Activated CD8-positive, alpha-beta memory T cell treated with anti-CD3 and anti-CD28 coated beads, Interleukin-2, amount 10 ng/mL, durations not matched to agents 7 days and 5 days (primary cell): ENCODE measurements at regions not wholly inside any gene's neighbourhood (a gene's known extent, or its start where the extent isn't known, plus 50 kb on each side); places are given as distances from the start of the nearest gene placed in this dataset.

Source experiments
- ATAC-seq: fragments of 150-1000 bp; cut with Tn5 transposase; one replicate; pipeline ENCODE4 v1.10.0; 2021; ENCODE audit warnings: moderate library complexity
- CTCF ChIA-PET: fragments of 350-600 bp; sonication (Branson Sonifier 250); formaldehyde crosslinking; loops from one replicate; lab custom pipeline; 2021; ENCODE audit warnings: antibody characterized with exemption; lab: Charles Lee
- DNase-seq: peaks from one replicate; pipeline ENCODE4 v3.0.0-alpha.2; 2020
- H3K27ac Mint-ChIP-seq: one replicate; pipeline ENCODE4 v1.8.0; 2021; ENCODE audit warnings: mild to moderate bottlenecking, mixed read lengths
- H3K27me3 Mint-ChIP-seq: one replicate; pipeline ENCODE4 v1.8.0; 2021; ENCODE audit warnings: mixed read lengths
- H3K36me3 Mint-ChIP-seq: one replicate; pipeline ENCODE4 v1.8.0; 2021; ENCODE audit warnings: mild to moderate bottlenecking, mixed read lengths
- H3K4me1 Mint-ChIP-seq: one replicate; pipeline ENCODE4 v1.8.0; 2021; ENCODE audit warnings: mixed read lengths
- H3K4me3 Mint-ChIP-seq: one replicate; pipeline ENCODE4 v1.8.0; 2021; ENCODE audit warnings: mild to moderate bottlenecking, moderate library complexity, mixed read lengths
- H3K9me3 Mint-ChIP-seq: one replicate; pipeline ENCODE4 v1.8.0; 2022; ENCODE audit warnings: low read depth, mixed read lengths

- H3K36me3 Mint-ChIP-seq = no peaks in the 10 kb centered on the region
- CTCF ChIA-PET = no interaction called here
- no peaks in the 10 kb centered on the region for H3K9me3 Mint-ChIP-seq
- H3K27me3 Mint-ChIP-seq = no peaks in the 10 kb centered on the region
- H3K4me3 Mint-ChIP-seq = no peak overlapping the region
- no peaks in the 10 kb centered on the region for H3K4me1 Mint-ChIP-seq
- no peak overlapping the region for H3K27ac Mint-ChIP-seq
- ATAC-seq (no peak), DNase-seq (no peak)
Observed at GRCh38 chr14:53824061-53824460, 132.6 kb downstream of the BMP4 start.

DNA sequence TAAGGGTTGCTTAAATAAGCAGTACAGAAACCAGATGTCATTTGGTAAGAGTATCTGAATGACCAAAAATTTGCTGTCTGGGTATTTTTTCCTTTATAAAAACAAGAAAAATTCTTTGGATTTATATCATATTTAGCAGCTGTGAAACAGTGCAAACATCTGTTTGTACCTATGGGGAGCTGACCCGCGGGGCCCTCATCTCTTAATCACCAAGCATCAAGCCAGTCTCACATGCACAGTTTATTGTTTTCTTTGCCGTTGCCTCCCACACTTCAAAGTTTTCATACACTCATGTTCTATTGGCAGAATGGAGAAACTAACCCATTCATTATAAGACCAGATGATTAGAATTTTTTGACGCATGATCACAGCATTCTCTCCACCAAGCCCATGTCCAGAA lies 142.2 kb downstream of the BMP4 start:
- CTCF ChIA-PET = no interaction called here
- Mint-ChIP-seq H3K4me3 (no peak overlapping the region), H3K9me3 (peaks cover 4% of the 10 kb centered on the region), H3K27me3 (no peaks in the 10 kb centered on the region), H3K27ac (no peak overlapping the region), H3K4me1 (no peaks in the 10 kb centered on the region), H3K36me3 (no peaks in the 10 kb centered on the region)
- ATAC-seq (no peak), DNase-seq (no peak)

DNA sequence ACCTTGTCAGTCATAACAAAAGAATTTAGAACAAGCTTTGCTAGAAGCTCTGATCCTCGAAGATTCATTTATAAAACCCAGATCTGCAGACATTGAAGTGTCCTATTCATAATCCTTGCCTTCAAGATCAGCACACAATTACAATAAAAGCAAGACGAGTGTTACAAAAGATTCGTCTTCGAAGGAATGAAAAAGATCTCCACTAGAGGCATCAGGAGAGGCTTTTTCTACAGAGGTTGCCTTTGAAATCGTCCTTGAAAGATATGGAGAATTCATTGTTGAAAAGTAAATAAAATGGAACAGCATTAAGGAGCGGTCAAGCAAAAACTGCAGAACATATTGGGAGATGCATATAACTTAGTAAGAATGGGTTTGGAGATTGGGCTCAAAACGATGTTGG lies 146.4 kb downstream of the BMP4 start:
- no peak for DNase-seq
- Mint-ChIP-seq H3K9me3 (peaks cover 4% of the 10 kb centered on the region), H3K27me3 (no peaks in the 10 kb centered on the region), H3K4me1 (no peaks in the 10 kb centered on the region), H3K4me3 (no peak overlapping the region), H3K36me3 (no peaks in the 10 kb centered on the region), H3K27ac (no peak overlapping the region)
- CTCF ChIA-PET = no interaction called here
- no peak for ATAC-seq

DNA sequence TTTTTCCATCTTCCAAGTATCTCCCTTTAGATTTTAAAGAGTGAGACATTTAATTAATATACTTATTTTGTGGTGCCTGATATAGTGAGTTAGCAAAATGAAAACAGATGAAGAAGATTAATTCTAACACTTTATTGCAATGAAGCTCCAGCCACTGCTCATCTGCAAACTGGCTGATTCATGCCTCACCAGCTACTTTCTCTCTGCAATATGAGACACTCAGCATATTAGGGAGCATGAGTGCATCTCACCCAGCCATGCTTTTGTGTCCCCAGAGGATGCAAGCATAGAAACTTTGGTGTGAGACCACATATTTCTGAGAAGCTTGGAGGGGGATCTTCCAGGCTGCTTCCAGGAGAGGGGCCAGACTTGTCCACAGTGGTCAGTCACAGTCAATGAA lies 148.6 kb downstream of the BMP4 start:
- Mint-ChIP-seq H3K4me3 (no peak overlapping the region), H3K9me3 (peaks cover 4% of the 10 kb centered on the region), H3K27me3 (no peaks in the 10 kb centered on the region), H3K4me1 (no peaks in the 10 kb centered on the region), H3K36me3 (no peaks in the 10 kb centered on the region), H3K27ac (no peak overlapping the region)
- CTCF ChIA-PET = no interaction called here
- ATAC-seq = no peak
- DNase-seq = no peak

DNA sequence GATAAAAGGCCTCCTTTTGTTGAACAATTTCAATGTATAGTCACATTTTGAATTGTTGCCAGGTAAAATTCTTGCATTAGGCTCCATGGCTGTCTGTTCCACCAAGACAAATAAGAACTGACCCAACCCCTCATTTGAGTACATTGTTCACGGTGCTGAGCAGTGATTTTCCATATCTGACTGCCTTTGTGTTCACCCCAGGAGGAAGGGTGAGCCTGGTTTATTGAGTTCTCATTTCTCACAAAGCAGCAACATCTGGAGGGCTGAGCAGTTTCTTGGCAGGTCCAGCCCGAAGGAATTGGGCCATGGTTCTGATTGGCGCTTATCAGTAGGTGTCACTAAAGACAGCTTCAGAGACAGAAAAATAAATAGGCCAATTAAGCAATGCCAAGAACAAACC lies 149.1 kb downstream of the BMP4 start:
- ATAC-seq = no peak
- Mint-ChIP-seq H3K4me1 (no peaks in the 10 kb centered on the region), H3K27ac (no peak overlapping the region), H3K36me3 (no peaks in the 10 kb centered on the region), H3K4me3 (no peak overlapping the region), H3K9me3 (peaks cover 4% of the 10 kb centered on the region), H3K27me3 (no peaks in the 10 kb centered on the region)
- no peak for DNase-seq
- CTCF ChIA-PET = no interaction called here

DNA sequence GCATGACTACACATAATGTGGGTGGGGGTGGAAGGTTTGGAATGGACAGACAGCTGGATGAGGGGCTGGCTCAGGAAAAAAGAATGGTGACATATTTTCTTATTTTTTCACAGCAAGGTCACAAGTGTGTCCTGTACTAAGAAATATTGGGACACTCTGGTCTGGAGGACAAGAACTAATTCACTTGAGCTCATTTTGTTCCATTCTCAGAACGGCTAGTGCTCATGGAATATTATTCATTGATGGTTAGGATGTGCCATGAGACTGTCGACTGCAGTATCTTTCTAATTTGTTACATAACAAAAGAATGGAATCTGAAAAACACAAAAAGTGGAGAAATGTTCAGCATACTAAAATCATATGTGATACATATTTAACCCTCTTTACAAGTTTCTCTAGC lies 149.5 kb downstream of the BMP4 start:
- Mint-ChIP-seq H3K9me3 (peaks cover 4% of the 10 kb centered on the region), H3K27me3 (no peaks in the 10 kb centered on the region)
- CTCF ChIA-PET = no interaction called here

DNA sequence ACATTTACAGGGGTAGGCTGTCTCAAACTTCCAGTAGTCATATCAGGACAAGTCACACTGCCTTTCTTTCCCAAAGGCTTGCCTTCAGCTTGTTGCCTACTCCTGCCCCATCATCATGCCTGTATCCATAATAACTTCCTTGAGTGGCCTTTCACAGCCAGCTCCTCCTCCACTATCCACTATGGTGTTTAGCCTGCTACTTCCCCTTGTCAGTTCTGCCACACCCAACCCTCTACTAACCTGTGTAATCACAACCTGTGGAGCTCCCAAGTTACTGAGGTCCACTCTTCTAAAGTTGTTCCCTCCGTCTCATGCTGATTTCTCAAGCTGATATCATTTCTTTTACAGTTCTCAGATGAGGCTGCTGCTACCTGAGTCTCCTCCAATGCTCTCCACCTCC lies 159.9 kb downstream of the BMP4 start:
- no peaks in the 10 kb centered on the region for H3K4me1 Mint-ChIP-seq

More for the DNA sequence above, 149.5 kb downstream of the BMP4 start:
- DNase-seq (no peak), ATAC-seq (no peak)
- H3K4me3 Mint-ChIP-seq = no peak overlapping the region
- no peak overlapping the region for H3K27ac Mint-ChIP-seq
- no peaks in the 10 kb centered on the region for H3K4me1 Mint-ChIP-seq
- H3K36me3 Mint-ChIP-seq = no peaks in the 10 kb centered on the region

GRCh38 chr14:53793790-53794505 lies 162.7 kb downstream of the BMP4 start:
- Mint-ChIP-seq H3K27me3 (no peaks in the 10 kb centered on the region), H3K36me3 (no peaks in the 10 kb centered on the region), H3K27ac (no peak overlapping the region), H3K9me3 (no peaks in the 10 kb centered on the region), H3K4me3 (no peak overlapping the region), H3K4me1 (no peaks in the 10 kb centered on the region)
- no peak for ATAC-seq
- CTCF ChIA-PET = no interaction called here
- no peak for DNase-seq

More for the DNA sequence above, 159.9 kb downstream of the BMP4 start:
- DNase-seq = no peak
- H3K9me3 Mint-ChIP-seq = peaks cover 3% of the 10 kb centered on the region
- no peaks in the 10 kb centered on the region for H3K27me3 Mint-ChIP-seq
- H3K27ac Mint-ChIP-seq = no peak overlapping the region
- H3K4me3 Mint-ChIP-seq = no peak overlapping the region
- no peaks in the 10 kb centered on the region for H3K36me3 Mint-ChIP-seq
- CTCF ChIA-PET = no interaction called here
- ATAC-seq = no peak

GRCh38 chr14:53792909-53793308 lies 163.7 kb downstream of the BMP4 start:
- ATAC-seq = no peak
- no peak overlapping the region for H3K27ac Mint-ChIP-seq
- H3K4me1 Mint-ChIP-seq = no peaks in the 10 kb centered on the region
- no peaks in the 10 kb centered on the region for H3K27me3 Mint-ChIP-seq
- H3K36me3 Mint-ChIP-seq = no peaks in the 10 kb centered on the region
- no peak overlapping the region for H3K4me3 Mint-ChIP-seq
- CTCF ChIA-PET = no interaction called here
- DNase-seq = no peak
- H3K9me3 Mint-ChIP-seq = no peaks in the 10 kb centered on the region

- H3K36me3 Mint-ChIP-seq = no peaks in the 10 kb centered on the region
- ATAC-seq (no peak), DNase-seq (no peak)
- H3K27me3 Mint-ChIP-seq = no peaks in the 10 kb centered on the region
- no peak overlapping the region for H3K4me3 Mint-ChIP-seq
- H3K4me1 Mint-ChIP-seq = no peaks in the 10 kb centered on the region
- H3K9me3 Mint-ChIP-seq = no peaks in the 10 kb centered on the region
- CTCF ChIA-PET = no interaction called here
- no peak overlapping the region for H3K27ac Mint-ChIP-seq
Observed at GRCh38 chr14:53790731-53791500, 165.7 kb downstream of the BMP4 start.

GRCh38 chr14:53788566-53788965 lies 168.1 kb downstream of the BMP4 start:
- Mint-ChIP-seq H3K27ac (no peak overlapping the region), H3K27me3 (no peaks in the 10 kb centered on the region), H3K4me3 (no peak overlapping the region), H3K4me1 (no peaks in the 10 kb centered on the region), H3K9me3 (peaks cover 2% of the 10 kb centered on the region), H3K36me3 (no peaks in the 10 kb centered on the region)
- CTCF ChIA-PET = no interaction called here
- ATAC-seq = no peak
- DNase-seq = no peak

DNA sequence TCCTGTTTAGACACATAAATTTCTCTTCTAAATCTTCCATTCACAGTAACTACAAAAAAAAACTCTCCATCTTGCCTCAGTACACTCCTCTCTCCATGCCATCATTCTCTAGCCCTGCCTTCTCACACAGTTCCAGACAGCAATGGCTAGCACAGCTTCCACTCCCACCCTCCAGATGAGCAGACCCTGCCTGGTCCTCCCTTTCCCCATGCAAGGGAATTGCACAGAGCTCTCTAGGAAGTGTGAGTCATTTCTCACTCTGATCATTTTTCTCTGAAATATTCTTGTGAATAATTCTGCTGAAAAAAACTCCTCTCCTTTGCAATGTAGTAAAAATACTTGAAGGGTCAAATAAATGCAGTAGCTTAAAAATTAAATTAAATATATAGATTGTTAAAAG lies 170.6 kb downstream of the BMP4 start:
- Mint-ChIP-seq H3K36me3 (no peaks in the 10 kb centered on the region), H3K9me3 (peaks cover 5% of the 10 kb centered on the region), H3K4me1 (no peaks in the 10 kb centered on the region), H3K27ac (no peak overlapping the region), H3K27me3 (no peaks in the 10 kb centered on the region), H3K4me3 (no peak overlapping the region)
- no peak for ATAC-seq
- CTCF ChIA-PET = no interaction called here
- DNase-seq = no peak

- H3K4me3 Mint-ChIP-seq = no peak overlapping the region
- no peak for ATAC-seq
- H3K36me3 Mint-ChIP-seq = no peaks in the 10 kb centered on the region
- no peak for DNase-seq
- H3K9me3 Mint-ChIP-seq = peaks cover 5% of the 10 kb centered on the region
- H3K27me3 Mint-ChIP-seq = no peaks in the 10 kb centered on the region
- H3K4me1 Mint-ChIP-seq = no peaks in the 10 kb centered on the region
- H3K27ac Mint-ChIP-seq = no peak overlapping the region
- CTCF ChIA-PET = no interaction called here
Observed at GRCh38 chr14:53784688-53785087, 171.9 kb downstream of the BMP4 start.

DNA sequence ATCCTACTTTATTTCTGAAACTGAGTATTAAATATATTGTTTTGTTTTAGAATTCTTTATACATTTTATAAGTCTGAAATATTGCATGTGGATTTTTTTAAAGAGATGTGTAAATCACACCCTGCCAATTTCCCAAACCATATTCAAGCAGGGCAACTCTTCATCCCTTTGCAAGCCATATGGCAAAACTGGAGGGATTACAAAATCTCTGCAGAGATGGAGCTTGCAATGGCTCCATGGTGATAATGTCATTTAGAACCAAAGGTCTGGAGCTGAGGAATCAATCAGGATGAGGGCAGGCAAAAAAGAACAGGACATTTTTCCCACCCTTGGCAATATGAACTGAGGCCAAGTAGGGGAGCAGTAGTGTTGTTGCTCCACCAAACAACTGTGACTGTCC lies 173.4 kb downstream of the BMP4 start:
- Mint-ChIP-seq H3K36me3 (no peaks in the 10 kb centered on the region), H3K4me1 (no peaks in the 10 kb centered on the region), H3K27me3 (no peaks in the 10 kb centered on the region), H3K27ac (no peak overlapping the region), H3K9me3 (peaks cover 5% of the 10 kb centered on the region), H3K4me3 (no peak overlapping the region)
- CTCF ChIA-PET = no interaction called here
- DNase-seq (no peak), ATAC-seq (no peak)
